NCI-H526 (cell line): ENCODE measurements at regions not wholly inside any gene's neighbourhood (a gene's known extent, or its start where the extent isn't known, plus 50 kb on each side); places are given as distances from the start of the nearest gene placed in this dataset.

Experiments
- DNase-seq, 2 experiments: peaks; one replicate each; lab custom pipeline; 2025; lab: John Stamatoyannopoulos, UW

DNA sequence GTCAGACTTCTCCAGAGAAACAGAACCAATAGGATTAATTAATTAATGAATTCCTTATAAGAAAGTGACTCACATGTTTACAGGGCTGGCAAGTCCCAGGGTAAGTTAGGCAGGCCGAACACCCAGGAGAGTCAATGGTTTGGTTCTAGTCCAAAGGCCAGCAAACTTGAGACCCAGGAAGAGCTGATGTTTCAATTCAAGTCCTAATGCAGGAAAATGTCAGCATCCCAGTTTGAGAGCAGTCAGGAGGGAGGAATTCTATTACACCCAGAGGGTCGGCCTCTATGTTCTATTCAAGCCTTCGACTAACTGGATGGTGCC is 466.0 kb downstream of the INSC start:
- DNase-seq, result no peak

DNA sequence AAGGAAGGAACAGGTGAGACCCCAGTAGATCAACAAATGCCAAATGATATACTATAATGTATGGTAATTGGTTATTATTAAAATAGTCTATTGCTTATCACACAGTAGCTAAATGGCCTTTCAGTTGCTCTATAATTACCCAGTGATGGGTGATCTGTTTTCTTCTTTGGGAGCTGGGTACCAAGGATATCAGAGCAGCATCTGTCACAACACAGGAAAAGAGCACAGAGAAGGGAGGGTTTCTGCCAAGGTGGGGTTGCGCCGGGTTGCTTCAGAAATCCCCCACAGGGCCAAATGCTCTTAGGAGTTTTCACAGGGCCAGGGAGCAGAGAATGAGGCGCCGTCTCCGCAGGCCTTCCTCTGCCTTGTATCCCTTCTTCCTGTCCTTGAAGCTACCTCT is 469.4 kb downstream of the INSC start:
- no peak for DNase-seq

DNA sequence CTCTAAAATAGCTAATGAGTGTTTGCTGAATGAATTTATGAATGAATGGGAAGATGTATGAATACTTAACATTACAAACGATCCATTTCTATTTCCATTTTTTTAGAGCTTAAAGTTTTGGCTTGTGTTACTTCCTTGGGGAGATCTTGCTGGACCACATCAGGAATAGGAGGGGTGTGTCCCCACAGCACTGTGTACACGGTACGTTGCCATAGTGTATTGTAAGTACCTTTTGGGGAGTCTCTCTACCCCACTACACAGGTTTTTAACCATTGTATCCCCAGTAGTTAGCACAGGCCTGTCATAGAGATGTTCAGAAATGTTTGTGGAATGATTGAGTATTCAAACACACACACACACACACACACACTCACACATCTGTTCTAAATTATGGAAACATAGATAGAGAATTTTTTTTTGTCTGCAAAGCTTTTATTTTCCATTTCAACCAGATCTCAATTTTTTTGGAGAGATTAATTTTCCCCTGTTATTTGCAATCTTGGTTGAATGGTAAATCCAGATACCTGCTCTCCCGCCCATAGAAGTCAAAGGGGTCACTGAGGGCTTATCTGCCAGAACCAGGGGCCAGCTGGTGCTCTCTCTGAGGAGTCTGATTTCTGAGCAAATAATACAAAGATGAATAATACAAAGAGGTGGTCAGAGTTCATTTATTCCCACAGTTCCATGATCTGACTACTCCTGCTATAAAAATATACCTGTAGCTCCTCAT is 471.0 kb downstream of the INSC start:
- DNase-seq, result no peak

DNA sequence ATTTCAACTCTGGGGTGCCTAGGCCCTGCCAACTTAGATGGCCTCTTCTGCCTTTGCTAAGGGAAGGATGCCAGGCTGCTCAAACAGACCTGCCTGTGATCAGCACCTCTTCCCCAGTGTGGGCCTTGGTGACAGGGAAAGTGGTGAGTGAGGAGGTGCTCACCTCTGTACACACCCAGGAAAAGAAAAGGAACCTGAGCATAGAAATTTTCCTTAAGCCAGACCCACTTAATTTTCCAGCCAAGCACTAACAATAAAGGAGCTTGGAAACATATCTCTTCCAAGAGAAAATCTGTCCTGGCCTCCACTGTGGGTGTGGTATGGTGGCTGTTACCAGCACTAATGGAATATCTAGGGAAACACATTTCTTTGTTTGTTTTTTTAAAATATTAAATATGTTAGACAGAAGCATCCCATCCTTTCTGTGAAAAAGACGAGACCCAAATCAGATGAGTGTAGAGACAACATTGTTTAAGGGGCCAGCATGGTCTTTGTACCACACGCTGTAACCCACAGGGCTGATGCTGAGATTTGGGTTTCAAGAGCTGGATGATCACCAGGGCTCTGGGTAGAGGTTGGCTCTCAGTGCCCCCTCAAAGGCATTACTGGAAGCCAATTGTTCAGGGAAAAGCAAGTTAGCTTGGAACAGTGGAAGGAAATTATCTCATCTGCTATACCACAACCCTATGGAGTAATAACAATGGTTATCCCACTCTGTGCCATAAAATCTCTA is 472.2 kb downstream of the INSC start:
- DNase-seq, result no peak

DNA sequence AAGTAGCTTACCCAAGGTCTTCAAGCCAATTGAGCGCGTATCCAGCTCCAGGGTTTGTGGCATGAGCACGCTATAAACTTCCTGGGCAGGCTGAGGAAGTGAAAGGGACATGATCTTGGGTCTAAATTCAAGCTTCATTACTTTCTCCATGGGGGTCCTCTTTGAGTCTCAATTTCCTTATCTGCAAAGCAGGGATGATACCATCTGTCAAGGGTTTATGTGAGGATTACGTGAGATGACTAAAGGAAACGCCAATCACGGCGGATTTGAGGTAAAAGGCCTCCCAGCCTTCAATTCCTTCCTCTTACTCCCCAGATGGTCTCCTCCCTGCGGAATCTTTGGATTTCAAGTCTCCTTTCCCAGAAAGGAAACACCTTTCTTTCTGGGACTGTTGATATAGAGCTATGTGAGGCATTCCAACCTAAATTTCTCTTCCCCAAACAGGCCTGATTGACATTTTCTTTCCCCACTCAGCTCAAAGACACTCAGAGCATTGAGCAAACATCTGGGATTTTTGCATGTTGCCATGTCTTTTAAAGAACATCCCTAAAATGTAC is 474.4 kb downstream of the INSC start:
- DNase-seq, result no peak

DNA sequence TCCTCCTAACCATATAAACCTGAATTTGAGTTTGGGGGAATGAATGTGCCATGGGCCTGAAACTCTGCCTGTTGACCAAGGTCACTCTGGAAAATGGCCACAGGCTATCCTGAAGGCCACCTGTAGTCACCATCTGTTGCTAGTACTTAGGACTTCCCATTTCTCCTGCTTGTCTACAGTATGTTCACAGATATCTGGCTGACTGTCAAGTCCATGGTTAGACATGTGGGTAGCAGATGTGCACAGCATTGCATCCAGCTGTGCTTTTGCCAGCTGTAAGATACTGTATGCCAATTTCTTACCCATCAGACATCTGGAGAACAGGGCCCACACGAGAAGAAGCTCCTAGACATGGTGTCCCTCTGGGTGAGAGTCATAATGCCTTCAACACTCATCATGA is 475.4 kb downstream of the INSC start:
- no peak for DNase-seq

DNA sequence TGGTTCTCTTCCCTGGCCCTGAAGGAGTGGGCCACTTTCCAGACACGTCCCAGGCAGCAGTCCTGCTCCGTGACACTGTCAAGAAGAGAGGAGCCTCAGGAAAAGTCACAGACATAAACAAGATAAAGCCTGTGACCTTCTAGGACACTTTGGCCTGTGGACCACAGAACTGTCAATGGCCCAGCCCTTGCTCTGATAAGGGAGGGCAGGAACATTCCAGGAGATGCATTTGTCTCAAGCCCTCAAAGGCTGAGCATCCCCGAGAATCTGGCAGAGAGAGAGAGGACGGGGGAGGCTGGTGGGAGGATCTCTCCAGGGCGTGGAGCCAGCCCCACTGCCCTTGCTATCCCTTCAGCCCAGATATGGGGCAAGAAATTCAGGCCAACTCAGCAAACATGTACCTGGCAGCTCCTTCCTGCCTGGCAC is 476.4 kb downstream of the INSC start:
- DNase-seq, result no peak

DNA sequence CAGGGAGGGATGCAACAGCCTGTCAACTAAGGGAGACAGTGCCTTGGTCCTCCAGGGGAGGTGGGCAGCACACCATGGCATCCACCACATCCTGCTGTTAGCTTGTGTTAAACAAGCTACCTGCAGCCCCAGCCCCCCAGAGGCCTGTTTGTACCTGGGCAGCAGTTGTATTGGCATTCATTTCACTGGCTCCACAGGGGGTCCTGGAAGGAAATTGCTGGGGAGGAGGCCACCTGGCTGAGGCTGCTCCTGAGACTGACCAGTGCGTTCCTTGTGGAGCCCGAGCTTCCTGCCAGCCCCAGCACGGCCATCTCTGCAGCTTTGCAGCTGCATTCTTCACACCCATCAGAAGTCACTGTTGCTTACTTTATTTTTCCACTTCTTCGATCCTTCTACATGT is 479.9 kb downstream of the INSC start:
- DNase-seq, result no peak

DNA sequence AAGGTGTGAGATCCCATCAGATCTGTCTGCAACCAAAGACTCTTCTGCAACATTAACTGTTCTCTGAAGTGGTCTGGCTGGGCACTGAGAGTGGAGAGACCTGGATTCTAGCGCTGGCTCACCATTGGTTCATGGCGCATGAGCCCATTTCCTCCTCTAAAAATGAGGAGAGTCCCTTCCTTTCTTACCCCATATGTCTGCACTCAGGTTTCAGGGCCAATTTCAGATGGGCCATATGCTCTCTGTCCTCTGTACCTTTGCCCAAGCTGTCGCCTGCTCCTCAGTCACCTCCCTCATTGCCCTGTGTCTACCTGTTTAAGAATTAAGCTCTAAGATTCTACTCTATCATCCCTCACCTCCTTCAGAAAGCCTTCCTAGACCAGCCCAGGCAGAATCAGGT is 484.7 kb downstream of the INSC start:
- DNase-seq, result no peak

DNA sequence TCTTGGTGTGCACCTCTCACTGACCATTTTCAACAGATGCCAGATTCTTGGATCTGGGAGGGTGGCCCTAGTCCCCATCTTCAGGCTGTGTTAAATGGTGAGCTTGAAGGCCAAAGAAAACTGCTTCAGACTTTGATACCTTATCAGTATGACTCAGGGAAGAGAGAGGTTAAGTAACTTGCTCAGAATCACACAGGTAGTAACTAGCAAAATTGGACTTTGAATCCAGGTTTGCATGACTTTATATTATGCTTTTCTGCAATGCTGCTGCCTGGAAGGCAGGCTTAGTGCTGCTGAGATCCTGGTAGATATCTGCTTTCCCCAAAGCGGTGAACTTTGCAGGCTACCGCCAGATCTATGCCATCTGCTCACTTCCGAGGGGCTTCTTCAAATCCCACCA is 487.3 kb downstream of the INSC start:
- DNase-seq, result no peak

DNA sequence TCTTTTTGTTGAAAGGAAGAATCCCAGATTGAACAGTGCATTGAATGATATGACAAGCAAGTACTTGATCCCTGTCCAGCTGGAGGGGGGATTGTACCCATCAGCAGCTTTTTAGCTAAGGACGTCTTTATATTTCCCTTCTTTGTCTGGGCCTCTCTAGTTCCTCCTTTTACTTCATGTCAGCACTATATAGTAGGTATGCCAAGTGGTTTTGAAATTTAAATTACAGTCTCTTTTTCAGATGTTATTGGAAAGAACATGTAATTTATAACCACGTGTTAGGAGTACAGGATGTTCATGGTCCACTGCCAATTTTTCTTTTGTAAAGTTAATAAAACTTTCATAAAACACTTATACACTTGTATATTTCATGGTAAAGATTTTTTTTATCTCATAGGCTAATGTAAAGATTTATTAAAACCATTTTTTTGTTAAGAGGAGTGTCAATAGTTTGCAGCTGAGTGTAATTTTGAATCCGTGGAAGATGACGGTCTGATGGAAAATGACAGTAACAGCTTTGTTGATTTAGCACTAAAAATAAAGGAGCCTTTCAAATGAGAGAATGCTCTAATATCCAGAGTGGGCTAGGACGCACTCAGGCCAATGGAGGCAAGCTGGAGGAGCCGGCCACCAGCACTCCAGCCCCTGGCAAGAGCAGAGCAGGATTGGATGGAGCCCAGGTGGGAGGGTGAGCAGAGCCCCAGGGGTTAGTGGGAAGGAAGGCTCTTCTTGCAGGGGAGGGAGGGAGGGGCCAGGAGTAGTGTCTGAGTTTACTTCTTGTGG is 488.3 kb downstream of the INSC start:
- no peak for DNase-seq

DNA sequence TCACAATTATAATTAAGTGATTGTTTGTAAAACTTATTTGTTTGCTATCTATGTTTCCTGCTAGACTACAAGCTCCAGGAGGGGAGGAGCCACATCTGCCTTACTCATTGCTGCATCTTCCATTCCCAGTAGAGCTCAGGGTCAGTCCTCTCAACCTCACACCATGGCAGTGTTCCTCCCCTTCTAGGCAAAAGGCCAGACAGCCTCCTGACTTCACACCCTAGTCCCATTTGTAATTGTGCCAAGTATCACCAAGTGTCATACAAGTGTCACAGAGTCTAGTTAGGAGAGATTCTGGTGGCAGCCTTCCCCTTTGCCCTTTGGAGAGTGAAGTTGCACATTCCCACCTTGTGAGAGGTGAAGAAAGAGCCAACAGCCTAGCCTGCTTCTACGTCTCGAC is 490.4 kb downstream of the INSC start:
- DNase-seq, result no peak

DNA sequence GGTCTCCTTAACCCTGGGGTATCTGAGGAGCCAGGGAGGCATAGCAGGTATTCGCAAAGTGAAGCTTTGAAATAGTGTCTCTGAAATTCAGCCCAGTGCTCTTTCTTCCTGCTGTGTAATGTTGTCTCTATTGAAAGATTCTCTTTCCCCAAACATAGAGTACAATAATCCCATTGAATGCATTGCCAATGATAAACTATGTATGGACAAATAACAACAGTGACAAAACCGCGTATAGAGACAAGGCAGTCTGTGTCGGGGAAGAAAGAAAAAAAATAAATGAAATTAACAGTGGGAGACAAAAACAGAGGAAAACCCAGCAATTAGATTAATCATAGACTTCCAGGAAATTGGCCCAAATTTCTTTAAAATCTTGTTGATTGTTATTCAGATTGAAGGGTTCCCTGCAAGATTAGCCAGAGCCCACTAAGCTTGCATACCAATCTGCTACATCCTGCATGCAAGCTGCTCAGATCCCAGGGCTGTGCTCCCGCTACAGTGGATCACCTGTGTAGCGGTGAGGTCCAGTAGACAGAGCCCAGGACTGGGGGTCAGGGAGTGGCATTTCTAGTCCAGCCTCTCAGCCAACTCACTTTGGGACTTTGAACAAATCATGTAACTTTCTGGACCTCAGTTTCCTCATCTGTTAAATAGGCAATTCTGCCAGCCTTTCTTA is 492.8 kb downstream of the INSC start:
- no peak for DNase-seq

DNA sequence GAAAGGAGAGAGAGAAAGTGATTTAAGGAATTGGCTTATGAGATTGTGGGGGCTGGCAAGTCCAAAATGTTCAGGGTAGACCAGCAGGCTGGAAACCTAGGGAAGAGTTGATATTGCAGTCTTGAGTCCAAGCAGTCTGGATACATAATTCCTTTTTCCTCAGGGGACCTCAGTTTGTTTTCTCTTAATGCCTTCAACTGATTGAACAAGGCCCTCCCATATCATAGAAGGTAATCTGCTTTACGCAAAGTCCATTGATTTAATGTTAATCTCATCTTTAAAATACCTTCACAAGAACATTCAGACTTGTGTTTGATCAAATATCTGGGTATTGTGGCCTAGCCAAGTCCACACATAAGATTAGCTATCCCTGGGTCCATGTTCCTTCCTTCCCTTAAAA is 494.7 kb downstream of the INSC start:
- no peak for DNase-seq

DNA sequence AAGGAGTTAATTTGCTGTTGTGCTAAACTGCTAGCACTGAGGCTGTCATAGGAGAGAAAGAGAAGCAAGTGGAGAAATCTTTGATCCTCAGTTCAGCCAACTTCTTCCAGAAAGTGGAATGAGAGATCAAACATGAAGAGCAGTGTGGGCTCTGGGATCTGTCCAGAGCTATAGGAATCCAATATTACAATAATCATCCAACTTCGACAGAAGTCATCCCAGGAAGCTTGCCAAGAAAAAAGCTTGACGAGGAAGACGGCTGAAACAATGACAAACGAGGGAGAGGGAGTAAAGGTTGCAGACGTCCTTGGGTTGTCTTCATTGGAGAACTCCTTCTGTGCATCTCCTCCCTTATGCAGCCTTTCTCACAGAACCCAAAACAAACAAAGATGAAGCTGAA is 496.2 kb downstream of the INSC start:
- no peak for DNase-seq

DNA sequence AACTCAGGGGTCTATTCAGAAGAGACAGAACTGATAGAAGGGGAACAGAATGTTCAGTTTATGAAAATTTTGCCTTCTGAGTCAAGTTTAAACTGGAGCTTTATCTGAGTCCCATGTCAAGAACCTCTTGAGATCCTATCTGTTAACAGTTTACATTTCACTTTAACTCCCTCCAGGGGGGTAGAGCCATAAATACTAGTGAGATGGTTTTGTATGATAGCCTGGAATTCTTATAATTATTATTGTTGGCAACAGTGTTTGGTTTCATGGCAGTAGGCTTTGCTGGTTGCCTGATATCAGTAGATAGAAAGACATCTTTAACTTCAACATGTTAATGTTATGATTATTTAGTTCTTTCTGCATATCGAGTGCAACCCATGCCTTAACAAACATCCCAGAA is 498.5 kb downstream of the INSC start:
- DNase-seq, result no peak

DNA sequence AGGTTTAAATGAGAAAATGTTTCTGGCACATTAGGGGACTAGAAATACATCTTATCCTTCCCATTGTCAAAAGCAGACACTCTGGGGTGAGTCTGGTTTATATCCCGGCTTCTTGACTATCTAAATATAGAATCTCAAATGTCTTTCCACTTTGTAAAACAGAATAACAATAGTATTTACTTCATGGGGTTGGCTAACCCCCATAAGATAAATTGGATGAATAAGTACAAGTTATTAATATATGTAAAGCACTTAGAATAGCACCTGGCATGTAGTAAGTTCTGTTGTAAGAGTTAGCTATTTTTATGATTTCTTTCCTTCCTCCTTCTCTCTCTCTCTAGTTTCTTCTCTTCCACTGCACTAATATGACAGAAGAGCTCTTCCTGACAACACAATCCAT is 499.1 kb downstream of the INSC start:
- no peak for DNase-seq

DNA sequence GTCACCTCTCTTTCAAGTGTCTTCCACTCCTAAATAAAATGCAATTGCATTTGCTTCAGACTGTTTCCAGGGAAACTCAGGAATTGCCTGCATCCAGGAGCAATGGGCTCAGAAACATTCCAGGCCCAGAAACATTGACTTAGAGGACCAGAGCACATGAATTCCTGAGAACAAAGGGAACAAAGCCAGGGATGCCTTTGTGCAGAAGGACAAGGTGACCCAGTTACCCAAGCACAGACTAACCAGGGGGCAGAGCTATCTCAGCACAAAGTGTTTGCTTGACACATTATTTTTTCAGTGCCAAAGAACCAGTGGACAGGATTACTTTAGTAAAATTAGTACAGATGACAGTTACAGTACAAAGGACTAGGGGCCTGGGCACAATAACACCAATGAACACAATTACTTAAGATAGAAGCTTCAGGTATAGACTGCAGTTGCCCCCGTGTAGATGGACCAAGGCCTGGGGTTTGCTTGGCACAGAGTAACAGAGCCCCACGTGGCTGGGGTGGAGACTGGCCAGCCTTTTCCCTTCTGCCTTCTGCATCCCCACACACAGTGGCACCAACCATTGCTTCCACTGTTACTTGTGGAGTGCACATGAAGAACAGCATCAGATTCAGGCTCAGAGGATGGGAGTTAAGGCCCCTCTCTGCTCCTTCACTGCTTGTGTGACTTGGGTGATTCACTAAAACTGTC is 500.8 kb downstream of the INSC start:
- DNase-seq, result no peak

DNA sequence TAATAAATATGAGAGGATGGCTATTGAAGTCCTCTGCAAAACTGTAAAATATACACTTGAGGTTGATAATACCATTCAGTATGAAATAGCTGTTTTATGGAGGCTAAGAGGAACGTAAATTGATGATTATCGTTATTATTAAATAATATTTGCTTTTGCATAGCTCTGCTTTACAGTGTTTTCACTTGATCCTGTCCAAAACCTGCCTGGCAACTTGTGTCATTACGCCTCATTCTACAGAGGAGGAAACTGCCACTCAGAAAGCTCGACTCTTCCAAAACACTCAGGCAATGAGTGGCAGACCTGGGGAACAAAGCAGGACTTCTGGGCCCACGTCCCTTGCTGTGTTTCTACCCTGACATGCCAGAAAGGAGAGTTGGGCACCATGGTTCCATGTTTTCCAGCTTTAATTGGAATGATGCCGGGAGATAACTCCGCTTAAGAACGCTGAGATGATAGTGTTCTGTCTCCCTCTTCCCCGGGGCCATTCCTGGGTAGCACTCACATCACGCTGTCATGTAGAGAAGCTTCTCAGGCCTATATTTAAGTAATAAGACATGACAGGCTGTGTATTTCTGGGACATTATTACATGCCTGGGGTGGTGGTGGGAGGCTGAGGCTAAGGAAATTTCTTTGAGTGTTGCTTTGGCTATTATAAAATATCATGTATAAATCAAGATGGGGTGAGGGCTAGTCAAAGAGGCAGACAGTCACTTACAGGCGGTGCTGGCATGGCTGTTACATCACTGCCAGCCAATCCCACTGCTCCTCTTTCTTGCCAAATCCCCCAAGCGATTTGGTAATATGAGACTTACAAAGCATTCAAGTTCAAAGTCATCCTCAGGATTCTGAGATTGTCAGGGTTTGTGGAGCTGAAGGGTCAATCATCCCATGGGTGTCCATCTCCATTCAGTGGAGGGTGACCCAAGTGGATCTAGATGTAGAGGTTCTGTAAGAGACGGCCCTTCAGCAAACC is 501.7 kb downstream of the INSC start:
- no peak for DNase-seq

DNA sequence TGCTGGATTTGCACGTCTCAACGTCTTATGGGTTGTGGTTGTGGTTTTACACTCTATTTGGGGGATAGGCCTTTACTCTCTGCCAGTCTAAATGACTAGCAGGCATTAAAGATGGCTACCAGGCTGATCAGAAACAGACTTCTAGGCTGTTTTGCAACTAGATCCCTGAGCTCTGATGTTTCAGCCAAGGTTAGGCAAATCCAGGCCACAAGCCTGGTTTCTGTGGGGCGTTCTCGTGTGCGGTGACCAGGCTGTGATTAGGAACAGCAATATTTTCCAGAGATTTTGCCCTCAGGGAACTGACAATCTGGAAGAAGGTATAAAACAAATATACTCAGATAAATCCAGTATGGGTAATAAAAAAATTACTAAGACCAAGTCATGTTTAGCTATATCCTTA is 502.4 kb downstream of the INSC start:
- no peak for DNase-seq
